Gastroesophageal sphincter (tissue), 3 donors: ENCODE measurements at regions not wholly inside any gene's neighbourhood (a gene's known extent, or its start where the extent isn't known, plus 50 kb on each side); places are given as distances from the start of the nearest gene placed in this dataset.

ENCODE experiments used
- EP300 ChIP-seq: sonication (generic); formaldehyde crosslinking; IDR thresholded peaks from one replicate; pipeline ENCODE4 v1.6.1; 2017; ENCODE audit warnings: antibody characterized with exemption, mild to moderate bottlenecking
- POLR2A ChIP-seq, 2 donors: fragments of 450-650 bp; IDR thresholded peaks; one replicate each; pipeline ENCODE4 v1.6.1; 2017; ENCODE audit warnings: antibody characterized with exemption in 2 of 2, mild to moderate bottlenecking in 2 of 2, moderate library complexity in 1 of 2
- TF ChIP-seq, protein P1 (sequence below), 4 experiments: fragments of 200-600 bp in 2 of 4; fragments of 450-650 bp in 2 of 4; sonication (generic) in 1 of 4; IDR thresholded peaks; one replicate each; pipeline ENCODE4 v1.5.1; 2017 to 2019; ENCODE audit warnings: antibody characterized with exemption in 4 of 4, mild to moderate bottlenecking in 2 of 4, moderate library complexity in 2 of 4

GRCh38 chr2:194003911-194004310, 1653.1 kb upstream of the SLC39A10 start:
- TF ChIP-seq, protein P1, sequence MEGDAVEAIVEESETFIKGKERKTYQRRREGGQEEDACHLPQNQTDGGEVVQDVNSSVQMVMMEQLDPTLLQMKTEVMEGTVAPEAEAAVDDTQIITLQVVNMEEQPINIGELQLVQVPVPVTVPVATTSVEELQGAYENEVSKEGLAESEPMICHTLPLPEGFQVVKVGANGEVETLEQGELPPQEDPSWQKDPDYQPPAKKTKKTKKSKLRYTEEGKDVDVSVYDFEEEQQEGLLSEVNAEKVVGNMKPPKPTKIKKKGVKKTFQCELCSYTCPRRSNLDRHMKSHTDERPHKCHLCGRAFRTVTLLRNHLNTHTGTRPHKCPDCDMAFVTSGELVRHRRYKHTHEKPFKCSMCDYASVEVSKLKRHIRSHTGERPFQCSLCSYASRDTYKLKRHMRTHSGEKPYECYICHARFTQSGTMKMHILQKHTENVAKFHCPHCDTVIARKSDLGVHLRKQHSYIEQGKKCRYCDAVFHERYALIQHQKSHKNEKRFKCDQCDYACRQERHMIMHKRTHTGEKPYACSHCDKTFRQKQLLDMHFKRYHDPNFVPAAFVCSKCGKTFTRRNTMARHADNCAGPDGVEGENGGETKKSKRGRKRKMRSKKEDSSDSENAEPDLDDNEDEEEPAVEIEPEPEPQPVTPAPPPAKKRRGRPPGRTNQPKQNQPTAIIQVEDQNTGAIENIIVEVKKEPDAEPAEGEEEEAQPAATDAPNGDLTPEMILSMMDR (IDR thresholded peaks at IDR 0.05), result no peak
- TF ChIP-seq EP300 (no peak), POLR2A (IDR thresholded peaks at IDR 0.05) (no peak)
